GM12872 (cell line): ENCODE measurements at regions not wholly inside any gene's neighbourhood (a gene's known extent, or its start where the extent isn't known, plus 50 kb on each side); places are given as distances from the start of the nearest gene placed in this dataset.

ENCODE experiments used
- TF ChIP-seq, protein P1 (sequence below): IDR thresholded peaks from 3 replicates; pipeline ENCODE4 v1.5.1; 2011; ENCODE audit warnings: low read depth, mild to moderate bottlenecking, low read length, moderate library complexity; ENCODE audit not compliant: insufficient read depth

DNA sequence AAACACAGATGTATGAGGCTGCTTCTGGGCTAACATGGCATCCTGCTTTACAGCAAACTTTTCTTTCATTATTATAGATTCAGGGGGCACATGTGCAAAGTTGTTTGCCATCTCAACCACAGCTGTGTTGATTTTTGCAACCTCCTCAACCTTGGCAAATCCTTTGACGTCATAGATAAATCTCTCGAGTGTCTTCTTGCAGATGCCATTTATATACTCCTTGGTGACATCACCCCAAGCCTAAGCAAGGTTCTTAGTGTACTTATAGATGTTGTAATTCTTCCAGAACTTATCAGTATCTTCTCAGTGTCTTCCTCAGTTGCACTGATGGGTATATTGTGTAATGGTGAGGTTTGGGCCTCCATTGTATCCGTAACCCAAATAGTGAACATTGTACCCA, 135.4 kb upstream of the RPH3A start:
- TF ChIP-seq, protein P1, sequence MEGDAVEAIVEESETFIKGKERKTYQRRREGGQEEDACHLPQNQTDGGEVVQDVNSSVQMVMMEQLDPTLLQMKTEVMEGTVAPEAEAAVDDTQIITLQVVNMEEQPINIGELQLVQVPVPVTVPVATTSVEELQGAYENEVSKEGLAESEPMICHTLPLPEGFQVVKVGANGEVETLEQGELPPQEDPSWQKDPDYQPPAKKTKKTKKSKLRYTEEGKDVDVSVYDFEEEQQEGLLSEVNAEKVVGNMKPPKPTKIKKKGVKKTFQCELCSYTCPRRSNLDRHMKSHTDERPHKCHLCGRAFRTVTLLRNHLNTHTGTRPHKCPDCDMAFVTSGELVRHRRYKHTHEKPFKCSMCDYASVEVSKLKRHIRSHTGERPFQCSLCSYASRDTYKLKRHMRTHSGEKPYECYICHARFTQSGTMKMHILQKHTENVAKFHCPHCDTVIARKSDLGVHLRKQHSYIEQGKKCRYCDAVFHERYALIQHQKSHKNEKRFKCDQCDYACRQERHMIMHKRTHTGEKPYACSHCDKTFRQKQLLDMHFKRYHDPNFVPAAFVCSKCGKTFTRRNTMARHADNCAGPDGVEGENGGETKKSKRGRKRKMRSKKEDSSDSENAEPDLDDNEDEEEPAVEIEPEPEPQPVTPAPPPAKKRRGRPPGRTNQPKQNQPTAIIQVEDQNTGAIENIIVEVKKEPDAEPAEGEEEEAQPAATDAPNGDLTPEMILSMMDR = no peak

DNA sequence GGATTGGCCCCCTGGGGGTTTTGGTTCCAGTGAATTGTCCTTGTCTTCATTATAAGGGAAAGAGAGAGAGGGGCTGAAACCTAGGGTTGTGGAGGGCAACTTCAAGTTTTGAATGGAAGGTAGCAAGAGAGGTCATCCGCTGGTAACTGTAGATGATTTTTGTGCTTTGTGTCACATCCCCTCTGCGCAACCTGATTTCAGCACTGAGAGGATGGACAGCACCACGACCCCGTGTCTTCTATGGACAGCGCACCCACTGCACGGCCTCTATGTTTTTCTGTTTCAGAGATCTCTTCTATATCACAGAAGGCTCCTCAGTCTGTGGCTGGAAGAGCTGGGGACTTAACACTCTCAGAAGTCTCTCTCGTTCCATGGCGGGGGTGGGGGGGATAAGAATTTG, 127.0 kb upstream of the RPH3A start:
- TF ChIP-seq, protein P1 = no peak

DNA sequence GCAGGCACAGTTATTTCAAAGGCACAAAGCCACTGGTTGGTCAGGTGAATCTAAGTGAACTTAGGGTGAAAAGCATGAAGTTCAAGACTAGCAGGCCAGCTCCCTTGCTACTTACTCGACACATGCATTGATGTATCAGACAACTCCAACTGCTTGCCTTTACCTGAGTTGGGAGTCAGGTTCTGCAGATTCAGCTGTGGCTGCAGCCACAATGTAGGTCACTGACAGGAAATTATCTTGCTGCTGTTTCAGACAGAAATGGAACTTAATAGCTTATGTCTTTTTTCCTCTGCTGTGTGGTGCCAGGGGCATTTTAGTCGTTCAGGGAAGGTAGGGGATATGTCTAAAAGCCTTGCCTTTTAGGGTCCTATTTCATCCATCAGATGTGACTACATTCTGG, 125.6 kb upstream of the RPH3A start:
- TF ChIP-seq, protein P1 = no peak

DNA sequence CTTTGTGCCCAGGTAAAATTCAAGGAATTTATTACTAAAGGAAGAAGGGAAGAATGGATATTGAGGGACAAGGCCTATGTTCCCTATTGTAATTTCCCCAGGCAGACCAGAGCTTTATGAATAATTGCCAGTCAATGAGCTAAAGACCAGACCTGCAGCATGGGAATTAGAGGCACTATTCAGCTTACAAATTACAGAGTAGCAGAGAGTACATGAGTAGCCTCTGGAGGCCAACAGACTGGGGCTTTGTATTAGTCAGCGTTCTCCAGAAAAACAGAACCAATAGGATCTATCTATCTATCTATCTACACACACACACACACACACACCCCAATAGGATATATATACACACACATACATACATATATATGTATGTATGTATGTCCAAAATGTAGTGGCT, 120.0 kb upstream of the RPH3A start:
- TF ChIP-seq, protein P1 = no peak

DNA sequence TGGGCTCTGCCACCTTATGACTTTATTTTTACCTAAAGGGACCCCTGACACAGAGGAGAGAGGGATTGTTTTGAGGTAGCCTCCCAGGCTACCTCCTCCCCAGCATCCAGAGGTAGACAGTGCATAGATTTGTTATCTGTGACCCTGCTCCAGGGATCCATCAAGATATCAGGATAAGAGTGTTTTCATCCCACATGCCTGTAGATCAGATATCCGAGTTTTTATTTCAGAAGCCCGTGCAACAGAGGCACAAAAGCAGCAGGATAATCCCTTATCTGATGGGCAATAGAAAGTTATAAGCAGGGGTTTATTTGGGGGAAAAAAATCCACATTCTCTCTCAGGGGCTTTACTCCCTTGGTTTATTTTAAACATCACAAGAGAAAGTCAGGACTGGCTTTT, 117.0 kb upstream of the RPH3A start:
- TF ChIP-seq, protein P1 = no peak

DNA sequence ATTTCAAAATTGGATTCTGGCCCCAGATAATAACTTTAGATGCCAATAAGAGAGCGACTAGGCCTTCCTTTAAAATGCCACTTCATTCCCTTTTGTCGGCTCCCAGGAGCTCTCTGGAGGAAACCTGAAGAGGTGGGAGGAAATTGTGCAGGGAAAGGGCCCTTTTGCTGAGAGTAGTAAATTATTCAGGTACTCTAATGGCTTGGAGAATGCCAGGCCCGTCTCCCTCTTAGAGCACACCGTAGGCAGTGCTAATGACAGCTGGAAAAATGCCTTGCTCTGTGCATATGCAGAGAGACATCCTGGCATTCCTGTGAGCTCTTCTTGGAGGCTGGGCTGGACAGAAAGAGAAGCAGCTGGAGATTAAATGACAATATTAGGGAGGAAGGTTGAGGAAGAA, 115.0 kb upstream of the RPH3A start:
- TF ChIP-seq, protein P1 = no peak

DNA sequence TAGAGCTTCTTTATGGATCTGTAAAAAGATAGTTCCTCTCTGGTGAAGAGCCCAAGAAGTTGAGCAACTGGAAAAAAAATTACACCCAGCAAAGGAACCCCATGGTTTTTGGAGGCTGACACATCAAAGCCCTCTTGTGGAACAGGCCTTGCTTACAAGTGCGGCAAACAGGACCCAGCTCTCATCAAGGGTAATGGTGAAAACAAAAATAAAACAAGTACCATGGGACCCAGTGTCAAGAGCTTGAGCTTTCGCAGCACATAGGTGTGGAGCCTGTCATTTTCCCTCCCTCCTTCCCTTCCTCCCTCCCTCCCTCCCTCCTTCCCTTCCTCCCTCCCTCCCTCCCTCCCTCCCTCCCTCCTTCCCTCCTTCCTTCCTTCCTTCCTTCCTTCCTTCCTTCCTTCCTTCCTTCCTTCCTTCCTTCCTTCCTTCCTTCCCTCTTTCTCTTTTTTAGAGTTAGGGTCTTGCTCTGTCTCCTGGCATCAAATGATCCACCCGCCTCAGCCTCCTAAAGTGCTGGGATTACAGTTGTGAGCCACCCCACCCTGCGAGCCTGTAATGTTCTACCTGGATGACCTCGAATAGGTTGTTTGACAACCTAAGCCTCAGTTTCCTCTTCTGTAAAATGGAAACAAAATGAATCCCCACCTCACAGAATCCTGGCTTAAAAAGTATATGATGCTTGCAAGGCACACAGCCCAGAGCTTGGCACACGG, 114.3 kb upstream of the RPH3A start:
- TF ChIP-seq, protein P1 = no peak

DNA sequence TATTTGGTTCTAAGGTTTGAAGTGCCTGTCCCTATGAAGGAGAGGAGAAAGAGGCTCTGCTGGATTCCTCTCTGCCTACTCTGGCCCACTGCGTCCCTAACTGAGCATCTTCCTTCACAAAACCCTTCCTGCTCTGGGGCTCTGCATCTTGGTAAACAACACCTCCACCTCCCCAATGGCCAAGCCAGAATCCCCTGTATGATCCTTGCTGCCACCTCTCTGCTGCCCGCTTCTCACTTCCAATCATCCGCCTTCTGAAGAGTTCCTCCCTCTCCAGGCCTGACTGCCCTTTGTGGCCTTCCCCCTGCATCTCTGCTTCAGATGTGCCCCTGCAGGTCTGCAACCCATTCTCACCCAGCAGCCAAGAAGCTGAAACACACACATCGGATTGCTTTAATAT, 110.6 kb upstream of the RPH3A start:
- TF ChIP-seq, protein P1 = no peak
